GM12875 (cell line): ENCODE measurements at regions not wholly inside any gene's neighbourhood (a gene's known extent, or its start where the extent isn't known, plus 50 kb on each side); places are given as distances from the start of the nearest gene placed in this dataset.

Source experiments
- H3K4me3 ChIP-seq: one replicate; pipeline ENCODE4 v1.5.1; 2011; ENCODE audit warnings: low read depth, low read length, control low read depth
- CTCF ChIP-seq: IDR thresholded peaks from 2 replicates; pipeline ENCODE4 v1.5.1; 2011; ENCODE audit warnings: low read depth, mild to moderate bottlenecking, control low read depth, inconsistent platforms, low read length, moderate library complexity, borderline replicate concordance; ENCODE audit not compliant: insufficient read depth

- no peak overlapping the region for H3K4me3 ChIP-seq
- no peak for TF ChIP-seq CTCF
These were observed 71.7 kb upstream of the ZNRF2 start for GRCh38 chr7:30212701-30213111.

GRCh38 chr7:30213637-30214036, 70.8 kb upstream of the ZNRF2 start:
- TF ChIP-seq CTCF = no peak

GRCh38 chr7:30214651-30215137, 69.7 kb upstream of the ZNRF2 start:
- no peak for TF ChIP-seq CTCF
- H3K4me3 ChIP-seq = no peak overlapping the region

More at GRCh38 chr7:30213637-30214036, 70.8 kb upstream of the ZNRF2 start:
- H3K4me3 ChIP-seq = no peak overlapping the region

- H3K4me3 ChIP-seq = no peak overlapping the region
- TF ChIP-seq CTCF = no peak
These were observed 62.6 kb upstream of the ZNRF2 start for GRCh38 chr7:30221764-30222163.

- no peak overlapping the region for H3K4me3 ChIP-seq
- TF ChIP-seq CTCF = no peak
These were observed 61.7 kb upstream of the ZNRF2 start for GRCh38 chr7:30222515-30223215.

- no peak overlapping the region for H3K4me3 ChIP-seq
- TF ChIP-seq CTCF = no peak
These were observed 60.5 kb upstream of the ZNRF2 start for GRCh38 chr7:30223896-30224295.

DNA sequence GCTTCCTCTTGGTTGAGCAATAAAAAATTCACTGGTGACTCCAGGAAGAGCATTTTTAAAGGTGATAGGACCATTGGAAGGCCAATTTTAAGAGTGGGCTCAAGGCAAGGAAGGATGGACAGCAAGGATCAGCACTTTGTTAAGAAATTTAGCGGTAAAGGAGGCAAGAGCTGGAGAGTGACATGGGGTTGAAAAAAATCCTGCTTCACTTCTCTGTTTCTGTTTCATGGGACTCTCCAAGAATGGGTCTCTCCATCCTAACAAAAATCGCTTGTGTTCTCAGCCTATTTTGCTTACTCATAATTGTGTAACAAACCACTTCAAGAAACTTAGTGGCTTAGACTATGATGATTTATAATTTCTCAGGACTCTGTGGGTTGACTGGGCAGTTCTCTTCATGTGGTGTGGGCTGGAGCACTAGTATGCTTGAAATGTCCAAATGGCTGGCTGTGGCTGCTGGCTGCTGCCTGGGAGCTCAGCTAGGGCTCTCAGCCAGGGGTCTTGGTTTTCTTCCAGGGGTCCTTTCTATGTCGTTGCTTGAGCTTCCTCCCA, 59.8 kb upstream of the ZNRF2 start:
- TF ChIP-seq CTCF = no peak
- no peak overlapping the region for H3K4me3 ChIP-seq
